CD14-positive monocyte (primary cell): ENCODE measurements at regions not wholly inside any gene's neighbourhood (a gene's known extent, or its start where the extent isn't known, plus 50 kb on each side); places are given as distances from the start of the nearest gene placed in this dataset.

Source experiments
- DNase-seq, 3 donors: peaks; one replicate each; pipeline ENCODE4 v3.0.0-alpha.2; 2011 to 2022
- H2AFZ ChIP-seq: 2 replicates; pipeline ENCODE4 v1.6.0; 2012; ENCODE audit warnings: mild to moderate bottlenecking, low read depth, low read length, inconsistent platforms; ENCODE audit not compliant: insufficient read depth, poor library complexity, severe bottlenecking
- H3K27ac ChIP-seq, 2 donors: 1 replicate in 1 of 2; 2 replicates in 1 of 2; pipeline ENCODE4 v1.5.1; 2012 to 2013; ENCODE audit warnings: low read length in 2 of 2, control low read depth in 1 of 2, inconsistent platforms in 1 of 2, low read depth in 1 of 2, mild to moderate bottlenecking in 1 of 2
- H3K27me3 ChIP-seq, 2 donors: one replicate each; pipeline versions ENCODE4 v1.6.0 to v1.6.1; 2011 to 2013; ENCODE audit warnings: low read length in 2 of 2; ENCODE audit not compliant: control insufficient read depth in 2 of 2, insufficient read depth in 2 of 2
- H3K36me3 ChIP-seq, 2 donors: replicated peaks in 1 of 2; 1 replicate in 1 of 2; 2 replicates in 1 of 2; pipeline versions ENCODE4 v1.5.1 to v1.6.1; 2012 to 2013; ENCODE audit warnings: low read length in 2 of 2, control low read depth in 1 of 2, inconsistent platforms in 1 of 2, mild to moderate bottlenecking in 1 of 2; ENCODE audit not compliant: insufficient read depth in 2 of 2, control insufficient read depth in 1 of 2
- H3K4me1 ChIP-seq, 2 donors: 1 replicate in 1 of 2; 2 replicates in 1 of 2; pipeline versions ENCODE4 v1.5.1 to v1.6.1; 2012 to 2013; ENCODE audit warnings: low read length in 2 of 2, control low read depth in 1 of 2, inconsistent platforms in 1 of 2, mild to moderate bottlenecking in 1 of 2, moderate library complexity in 1 of 2; ENCODE audit not compliant: insufficient read depth in 2 of 2, control insufficient read depth in 1 of 2
- H3K4me2 ChIP-seq: replicated peaks from 2 replicates; pipeline ENCODE3; 2012; ENCODE audit warnings: low read length, moderate library complexity, mild to moderate bottlenecking; ENCODE audit not compliant: poor library complexity, severe bottlenecking; ENCODE audit errors: extremely low read depth
- H3K4me3 ChIP-seq, 3 experiments: fragments of 200-600 bp in 1 of 3; sonication (generic) in 1 of 3; replicated peaks in 1 of 3; 1 replicate in 2 of 3; 2 replicates in 1 of 3; pipeline ENCODE4 v1.5.1; 2011 to 2013; ENCODE audit warnings: low read length in 3 of 3, mild to moderate bottlenecking in 3 of 3, control low read depth in 2 of 3, low read depth in 2 of 3, inconsistent platforms in 1 of 3, moderate library complexity in 1 of 3
- H3K79me2 ChIP-seq: 2 replicates; pipeline ENCODE4 v1.6.0; 2012; ENCODE audit warnings: mild to moderate bottlenecking, control low read depth, inconsistent platforms, low read length, moderate library complexity; ENCODE audit not compliant: insufficient read depth
- H3K9ac ChIP-seq: 2 replicates; pipeline ENCODE4 v1.6.0; 2017; ENCODE audit warnings: low read length, mild to moderate bottlenecking; ENCODE audit not compliant: insufficient read depth, poor library complexity, severe bottlenecking
- H3K9me3 ChIP-seq, 2 donors: replicated peaks in 1 of 2; 1 replicate in 1 of 2; 2 replicates in 1 of 2; pipeline versions ENCODE4 v1.5.1 to v1.6.1; 2012 to 2013; ENCODE audit warnings: low read length in 2 of 2, control low read depth in 1 of 2; ENCODE audit not compliant: control insufficient read depth in 1 of 2, insufficient read depth in 1 of 2
- H4K20me1 ChIP-seq: 2 replicates; pipeline ENCODE4 v1.6.0; 2012; ENCODE audit warnings: mild to moderate bottlenecking, low read length, control low read depth, moderate library complexity; ENCODE audit not compliant: insufficient read depth
- H3K27ac Mint-ChIP-seq, 7 donors: one replicate each; pipeline ENCODE4 v1.8.0; 2020; ENCODE audit warnings: mild to moderate bottlenecking in 7 of 7, mixed read lengths in 7 of 7, moderate library complexity in 6 of 7, inconsistent platforms in 2 of 7
- H3K27me3 Mint-ChIP-seq, 3 donors: one replicate each; pipeline ENCODE4 v1.8.0; 2021 to 2022; ENCODE audit warnings: low read depth in 3 of 3, mild to moderate bottlenecking in 3 of 3, mixed read lengths in 3 of 3, moderate library complexity in 3 of 3, inconsistent platforms in 1 of 3
- H3K36me3 Mint-ChIP-seq, 2 donors: one replicate each; pipeline ENCODE4 v1.8.0; 2020; ENCODE audit warnings: mixed read lengths in 2 of 2, inconsistent platforms in 1 of 2, mild to moderate bottlenecking in 1 of 2
- H3K4me1 Mint-ChIP-seq: one replicate; pipeline ENCODE4 v1.8.0; 2020; ENCODE audit warnings: mild to moderate bottlenecking, mixed read lengths
- H3K4me3 Mint-ChIP-seq, 2 donors: one replicate each; pipeline ENCODE4 v1.8.0; 2020; ENCODE audit warnings: mild to moderate bottlenecking in 2 of 2, mixed read lengths in 2 of 2, moderate library complexity in 1 of 2
- H3K9me3 Mint-ChIP-seq, 7 donors: one replicate each; pipeline ENCODE4 v1.8.0; 2020 to 2022; ENCODE audit warnings: mixed read lengths in 7 of 7, mild to moderate bottlenecking in 6 of 7, moderate library complexity in 6 of 7, inconsistent platforms in 2 of 7
- CTCF ChIP-seq: fragments of 200-600 bp; IDR thresholded peaks from one replicate; pipeline ENCODE4 v1.8.0; 2022; ENCODE audit warnings: antibody characterized with exemption, mild to moderate bottlenecking
- WGBS: methylation state at CpG from one replicate; pipeline ENCODE4 v1.1.5; 2013; ENCODE audit warnings: missing lambda C conversion rate; ENCODE audit not compliant: insufficient coverage; 5-methylcytosine and 5-hydroxymethylcytosine counted together
- intact Hi-C, 2 donors: fragments of 100-400 bp; cut with micrococcal nuclease; formaldehyde crosslinking; loops; one replicate each; pipeline versions ENCODE4 v1.15.0 to v1.15.1; 2023

GRCh38 chr11:134993691-134994243 lies 581.7 kb upstream of the B3GAT1 start:
- no peak for TF ChIP-seq CTCF
- H3K4me1 Mint-ChIP-seq, result no peaks in the 10 kb centered on the region
- Histone ChIP-seq H2AFZ (no peak overlapping the region), H3K27ac (no peak overlapping the region), H4K20me1 (no peaks in the 10 kb centered on the region), H3K27me3 (no peaks in the 10 kb centered on the region), H3K9ac (no peak overlapping the region), H3K36me3 (no peaks in the 10 kb centered on the region), H3K9me3 (no peaks in the 10 kb centered on the region), H3K4me3 (no peak overlapping the region), H3K4me1 (no peaks in the 10 kb centered on the region), H3K4me2 (no peak overlapping the region), H3K79me2 (no peaks in the 10 kb centered on the region)
- no peak for DNase-seq
- intact Hi-C loops, result no loop called here
- no peak overlapping the region for H3K27ac Mint-ChIP-seq
- H3K9me3 Mint-ChIP-seq, result peaks cover 0 to 3% (median 1%) of the 10 kb centered on the region in 7 donors
- 85% methylated on average over 6 of the region's 7 CpGs for WGBS
- no peaks in the 10 kb centered on the region for H3K36me3 Mint-ChIP-seq
- peaks cover 0 to 5% (median 1%) of the 10 kb centered on the region in 3 donors for H3K27me3 Mint-ChIP-seq
- no peak overlapping the region for H3K4me3 Mint-ChIP-seq

GRCh38 chr11:134992981-134993380 lies 580.9 kb upstream of the B3GAT1 start:
- Mint-ChIP-seq H3K27ac (no peak overlapping the region), H3K36me3 (no peaks in the 10 kb centered on the region), H3K27me3 (peaks cover 0 to 5% (median 4%) of the 10 kb centered on the region in 3 donors), H3K4me3 (no peak overlapping the region), H3K9me3 (peaks cover 0 to 3% (median 2%) of the 10 kb centered on the region in 7 donors), H3K4me1 (no peaks in the 10 kb centered on the region)
- Histone ChIP-seq H3K4me3 (no peak overlapping the region), H3K9me3 (no peaks in the 10 kb centered on the region), H3K9ac (no peak overlapping the region), H3K79me2 (no peaks in the 10 kb centered on the region), H3K36me3 (no peaks in the 10 kb centered on the region), H3K4me2 (no peak overlapping the region), H3K27me3 (no peaks in the 10 kb centered on the region), H3K27ac (no peak overlapping the region), H2AFZ (no peak overlapping the region), H3K4me1 (no peaks in the 10 kb centered on the region), H4K20me1 (no peaks in the 10 kb centered on the region)
- WGBS, result 80% methylated on average over 6 of the region's 6 CpGs
- intact Hi-C loops, result no loop called here
- DNase-seq, result no peak
- no peak for TF ChIP-seq CTCF
